ENCODE measurements at regions not wholly inside any gene's neighbourhood (a gene's known extent, or its start where the extent isn't known, plus 50 kb on each side); places are given as distances from the start of the nearest gene placed in this dataset.

GRCh38 chr14:101411779-101412178, 149.5 kb upstream of the DIO3 start:
- in situ Hi-C loops (cut with MboI; ENCODE audit: low pct_unique_long_range_greater_than_20kb, low sequenced_read_pairs, unreplicated experiment) = no loop called here
- TF ChIP-seq CTCF (IDR thresholded peaks at IDR 0.05; ENCODE audit: extremely low read depth, insufficient read depth, missing control alignments) = no peak

GRCh38 chr14:101412739-101413138, 148.6 kb upstream of the DIO3 start:
- no peak for TF ChIP-seq CTCF (IDR thresholded peaks at IDR 0.05; ENCODE audit: extremely low read depth, insufficient read depth, missing control alignments)
- in situ Hi-C loops (cut with MboI; ENCODE audit: low pct_unique_long_range_greater_than_20kb, low sequenced_read_pairs, unreplicated experiment) = no loop called here
- no peak for DNase-seq (ENCODE audit: low spot score)

More at GRCh38 chr14:101411779-101412178, 149.5 kb upstream of the DIO3 start:
- no peak for DNase-seq (ENCODE audit: low spot score)

- TF ChIP-seq CTCF (IDR thresholded peaks at IDR 0.05; ENCODE audit: extremely low read depth, insufficient read depth, missing control alignments) = no peak
- in situ Hi-C loops (cut with MboI; ENCODE audit: low pct_unique_long_range_greater_than_20kb, low sequenced_read_pairs, unreplicated experiment) = no loop called here
- no peak for DNase-seq (ENCODE audit: low spot score)
Measured at GRCh38 chr14:101417434-101417833, 143.9 kb upstream of the DIO3 start.

GRCh38 chr14:101418601-101419000, 142.7 kb upstream of the DIO3 start:
- no peak for DNase-seq (ENCODE audit: low spot score)
- in situ Hi-C loops (cut with MboI; ENCODE audit: low pct_unique_long_range_greater_than_20kb, low sequenced_read_pairs, unreplicated experiment) = no loop called here
- TF ChIP-seq CTCF (IDR thresholded peaks at IDR 0.05; ENCODE audit: extremely low read depth, insufficient read depth, missing control alignments) = no peak

GRCh38 chr14:101426466-101426865, 134.8 kb upstream of the DIO3 start:
- no peak for TF ChIP-seq CTCF (IDR thresholded peaks at IDR 0.05; ENCODE audit: extremely low read depth, insufficient read depth, missing control alignments)
- in situ Hi-C loops (cut with MboI; ENCODE audit: low pct_unique_long_range_greater_than_20kb, low sequenced_read_pairs, unreplicated experiment) = no loop called here
- DNase-seq (ENCODE audit: low spot score) = no peak

- TF ChIP-seq CTCF (IDR thresholded peaks at IDR 0.05; ENCODE audit: extremely low read depth, insufficient read depth, missing control alignments) = no peak
- no peak for DNase-seq (ENCODE audit: low spot score)
- in situ Hi-C loops (cut with MboI; ENCODE audit: low pct_unique_long_range_greater_than_20kb, low sequenced_read_pairs, unreplicated experiment) = no loop called here
Measured at GRCh38 chr14:101428409-101428808, 132.9 kb upstream of the DIO3 start.

- no peak for TF ChIP-seq CTCF (IDR thresholded peaks at IDR 0.05; ENCODE audit: extremely low read depth, insufficient read depth, missing control alignments)
- in situ Hi-C loops (cut with MboI; ENCODE audit: low pct_unique_long_range_greater_than_20kb, low sequenced_read_pairs, unreplicated experiment) = no loop called here
- no peak for DNase-seq (ENCODE audit: low spot score)
Measured at GRCh38 chr14:101435546-101435945, 125.7 kb upstream of the DIO3 start.
